GM18517 (cell line): ENCODE measurements at regions not wholly inside any gene's neighbourhood (a gene's known extent, or its start where the extent isn't known, plus 50 kb on each side); places are given as distances from the start of the nearest gene placed in this dataset.
"Not testable (repeated sequence)": the region's sequence is repeated elsewhere in the genome, so short reads cannot be mapped to it uniquely, and the experiment has no call there.

Experiments used
- ATAC-seq: cut with Tn5 transposase; IDR thresholded peaks from one replicate; pipeline ENCODE4 v1.9.1; 2021; ENCODE audit warnings: mild to moderate bottlenecking, moderate library complexity; ENCODE audit not compliant: unreplicated experiment

GRCh38 chr5:101664071-101664791 lies 631.9 kb downstream of the SLCO4C1 start:
- ATAC-seq: no peak

GRCh38 chr5:101663543-101663942 lies 632.5 kb downstream of the SLCO4C1 start:
- ATAC-seq: no peak

- ATAC-seq: no peak
These were observed 633.8 kb downstream of the SLCO4C1 start for GRCh38 chr5:101662263-101662662.

GRCh38 chr5:101658433-101658832 lies 637.7 kb downstream of the SLCO4C1 start:
- ATAC-seq: no peak

- no peak for ATAC-seq
These were observed 642.1 kb downstream of the SLCO4C1 start for GRCh38 chr5:101653996-101654395.

GRCh38 chr5:101647861-101648260 lies 648.2 kb downstream of the SLCO4C1 start:
- no peak for ATAC-seq

GRCh38 chr5:101643794-101644193 lies 652.3 kb downstream of the SLCO4C1 start:
- no peak for ATAC-seq

GRCh38 chr5:101637599-101637998 lies 658.5 kb downstream of the SLCO4C1 start:
- ATAC-seq: no peak

GRCh38 chr5:101627770-101628169 lies 668.3 kb downstream of the SLCO4C1 start:
- ATAC-seq: not testable (repeated sequence)

- ATAC-seq: no peak
These were observed 669.5 kb downstream of the SLCO4C1 start for GRCh38 chr5:101626572-101626971.

- ATAC-seq: no peak
These were observed 685.0 kb downstream of the SLCO4C1 start for GRCh38 chr5:101611039-101611438.

- no peak for ATAC-seq
These were observed 687.8 kb downstream of the SLCO4C1 start for GRCh38 chr5:101608322-101608721.

GRCh38 chr5:101605700-101606099 lies 690.4 kb downstream of the SLCO4C1 start:
- no peak for ATAC-seq

GRCh38 chr5:101600614-101601013 lies 695.5 kb downstream of the SLCO4C1 start:
- ATAC-seq: no peak

- no peak for ATAC-seq
These were observed 687.3 kb upstream of the ST8SIA4 start for GRCh38 chr5:101590384-101590783.

GRCh38 chr5:101585366-101585765 lies 682.3 kb upstream of the ST8SIA4 start:
- no peak for ATAC-seq

GRCh38 chr5:101580591-101580990 lies 677.5 kb upstream of the ST8SIA4 start:
- no peak for ATAC-seq

- ATAC-seq: no peak
These were observed 670.9 kb upstream of the ST8SIA4 start for GRCh38 chr5:101574017-101574416.

GRCh38 chr5:101561018-101561417 lies 657.9 kb upstream of the ST8SIA4 start:
- no peak for ATAC-seq

- no peak for ATAC-seq
These were observed 640.7 kb upstream of the ST8SIA4 start for GRCh38 chr5:101543780-101544179.

GRCh38 chr5:101539315-101539714 lies 636.2 kb upstream of the ST8SIA4 start:
- ATAC-seq: no peak

- no peak for ATAC-seq
These were observed 632.5 kb upstream of the ST8SIA4 start for GRCh38 chr5:101535626-101536025.

- no peak for ATAC-seq
These were observed 631.5 kb upstream of the ST8SIA4 start for GRCh38 chr5:101534491-101535110.
